Esophagus muscularis mucosa (tissue), 4 donors: ENCODE measurements at regions not wholly inside any gene's neighbourhood (a gene's known extent, or its start where the extent isn't known, plus 50 kb on each side); places are given as distances from the start of the nearest gene placed in this dataset.

Experiments used
- CTCF ChIP-seq, 3 experiments: fragments of 200-600 bp in 2 of 3; fragments of 450-650 bp in 1 of 3; sonication (generic) in 2 of 3; IDR thresholded peaks; one replicate each; pipeline ENCODE4 v1.5.1; 2017 to 2019; ENCODE audit warnings: antibody characterized with exemption in 3 of 3, mild to moderate bottlenecking in 2 of 3, moderate library complexity in 1 of 3
- EP300 ChIP-seq: sonication (generic); formaldehyde crosslinking; IDR thresholded peaks from one replicate; pipeline ENCODE4 v1.6.1; 2017; ENCODE audit warnings: antibody characterized with exemption
- POLR2A ChIP-seq: fragments of 450-650 bp; IDR thresholded peaks from one replicate; pipeline ENCODE4 v1.6.1; 2017; ENCODE audit warnings: antibody characterized with exemption, moderate library complexity, mild to moderate bottlenecking, low read depth
- POLR2AphosphoS5 ChIP-seq, 2 donors: sonication (generic); formaldehyde crosslinking; IDR thresholded peaks; one replicate each; pipeline ENCODE4 v1.6.1; 2017; ENCODE audit warnings: antibody characterized with exemption in 2 of 2

- TF ChIP-seq POLR2A (no peak), POLR2AphosphoS5 (IDR thresholded peaks at IDR 0.05) (no peak), CTCF (IDR thresholded peaks at IDR 0.05) (no peak), EP300 (no peak)
These were observed 147.9 kb upstream of the GAP43 start for GRCh38 chr3:115475178-115476041.
